GM19397 (cell line): ENCODE measurements at regions not wholly inside any gene's neighbourhood (a gene's known extent, or its start where the extent isn't known, plus 50 kb on each side); places are given as distances from the start of the nearest gene placed in this dataset.
A peak's percentile ranks its signal among the peaks of the same experiment; 100 is the strongest.
"Not testable (repeated sequence)": the region's sequence is repeated elsewhere in the genome, so short reads cannot be mapped to it uniquely, and the experiment has no call there.

Experiments
- ATAC-seq: cut with Tn5 transposase; IDR thresholded peaks from one replicate; pipeline ENCODE4 v1.9.1; 2021; ENCODE audit warnings: mild to moderate bottlenecking, moderate library complexity; ENCODE audit not compliant: unreplicated experiment

DNA sequence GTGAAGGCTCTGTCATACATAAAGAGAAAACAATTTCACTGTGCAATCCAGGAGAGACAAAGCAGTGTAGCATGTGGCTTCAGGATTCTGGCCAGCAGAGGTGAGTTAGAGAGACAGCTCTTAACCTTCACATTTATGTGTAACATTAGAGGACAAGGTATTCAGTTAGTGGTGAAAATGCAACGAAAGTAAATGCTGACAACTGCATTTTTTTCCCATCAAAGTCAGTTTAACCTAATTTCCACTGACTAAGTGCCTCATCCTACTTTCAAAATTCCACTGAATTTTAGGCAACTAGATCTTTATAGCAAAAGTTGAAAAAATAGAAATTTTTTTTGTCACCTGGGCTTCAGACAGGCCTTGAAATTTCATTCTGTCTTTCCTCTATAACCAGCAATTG lies 130.8 kb upstream of the LNX1 start:
- no peak for ATAC-seq

DNA sequence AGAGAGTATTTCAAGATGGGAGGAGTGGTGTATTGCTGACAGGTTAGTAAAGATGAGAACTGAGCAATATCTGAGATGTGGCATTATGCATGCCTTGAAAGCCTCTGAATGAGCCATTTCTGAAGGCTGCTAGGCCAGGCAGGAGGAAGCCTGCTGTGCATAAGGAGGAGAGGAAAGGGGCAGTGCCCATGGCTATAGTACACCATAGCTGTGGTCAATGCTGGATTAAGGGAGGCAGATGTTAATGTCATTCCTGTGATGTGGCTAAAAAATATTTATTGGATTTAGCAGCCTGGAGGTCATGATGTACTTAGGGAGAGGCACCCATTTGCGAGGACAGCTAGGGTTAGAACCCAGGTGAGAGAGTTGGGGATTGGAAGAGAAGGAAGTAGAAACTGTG lies 130.0 kb upstream of the LNX1 start:
- ATAC-seq = no peak

DNA sequence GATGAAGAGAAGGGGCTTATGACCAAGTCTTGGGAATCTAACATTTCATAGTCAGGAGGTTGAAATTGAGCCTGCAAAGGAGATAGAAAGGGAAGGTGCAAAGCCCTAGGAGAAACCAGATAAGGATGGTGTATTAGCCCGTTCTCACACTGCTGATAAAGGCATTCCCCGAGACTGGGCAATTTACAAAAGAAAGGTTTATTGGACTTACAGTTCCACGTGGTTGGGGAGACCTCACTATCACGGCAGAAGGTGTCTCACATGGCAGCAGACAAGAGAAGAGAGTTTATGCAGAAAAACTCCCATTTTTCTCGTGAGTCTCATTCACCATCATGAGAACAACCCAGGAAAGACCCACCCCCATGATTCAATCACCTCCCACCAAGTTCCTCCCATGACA lies 129.5 kb upstream of the LNX1 start:
- no peak for ATAC-seq

DNA sequence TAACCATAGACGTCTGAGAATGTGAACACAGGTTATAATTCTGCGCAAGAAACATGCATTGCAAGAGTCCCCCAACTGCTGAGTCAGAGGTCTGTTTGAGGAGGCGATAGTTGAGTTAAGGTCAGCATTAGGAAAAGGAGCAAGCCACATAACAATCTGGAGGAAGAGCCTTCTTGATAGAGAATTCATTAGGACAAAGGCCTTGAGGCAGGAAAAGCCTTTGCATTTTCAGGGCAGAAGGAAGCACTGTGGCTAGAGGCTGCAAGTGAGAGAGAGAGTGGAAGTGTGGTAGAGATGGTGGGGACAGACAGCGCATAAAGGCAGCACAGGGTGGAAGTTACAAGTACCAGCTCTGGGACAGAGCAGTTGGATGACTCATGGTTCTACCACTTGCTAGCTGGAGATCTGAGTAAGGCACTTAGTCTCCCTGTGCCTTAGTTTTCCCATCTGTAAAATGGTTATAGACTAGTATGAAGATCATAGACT lies 125.8 kb upstream of the LNX1 start:
- ATAC-seq = no peak

DNA sequence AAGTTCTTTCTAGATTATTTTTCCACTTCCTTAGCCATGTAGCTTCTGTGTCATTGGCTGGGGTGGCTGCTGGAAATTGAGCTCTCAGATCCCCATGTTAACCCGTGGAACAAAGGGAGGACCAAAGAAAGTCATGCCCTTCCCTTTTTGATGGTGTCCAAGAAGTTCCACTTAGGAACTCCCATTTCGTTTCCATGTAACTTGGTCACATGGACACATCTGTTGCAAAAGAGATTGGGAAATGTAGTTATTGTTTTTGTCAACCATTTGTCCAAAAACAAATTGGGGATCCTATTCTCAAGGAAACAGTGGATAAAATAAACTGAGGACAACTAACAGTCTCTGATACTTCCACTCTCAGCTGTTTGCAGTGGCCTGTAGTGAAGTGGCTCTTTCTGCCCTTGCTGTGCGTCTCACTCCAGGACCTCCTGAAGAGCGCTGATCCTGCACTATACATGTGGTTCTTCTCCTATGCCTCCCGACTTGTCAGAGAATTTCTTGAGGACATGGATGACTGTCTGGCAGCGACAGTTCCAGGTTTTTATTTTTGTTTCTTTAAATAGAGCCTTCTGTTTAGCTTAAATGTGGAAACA lies 125.3 kb upstream of the LNX1 start:
- ATAC-seq = no peak

DNA sequence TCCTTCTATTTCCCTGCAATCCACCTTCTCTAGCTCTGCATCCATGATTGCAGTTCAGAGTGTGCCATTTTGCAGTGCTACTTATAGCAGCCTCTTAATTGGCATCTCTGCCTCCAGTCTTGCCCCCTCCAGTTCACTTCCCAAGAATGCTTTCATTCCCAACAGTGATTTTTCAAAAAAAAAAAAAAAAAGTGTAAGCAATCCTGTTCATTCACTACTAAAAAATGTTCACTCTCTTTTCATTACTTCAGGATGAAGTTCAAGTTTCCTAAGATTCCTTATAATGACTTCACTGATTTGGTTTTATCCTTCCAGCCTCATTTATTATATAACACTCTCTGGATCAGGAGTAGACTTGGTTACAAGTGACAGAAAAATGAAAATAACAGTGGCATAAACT lies 124.7 kb upstream of the LNX1 start:
- no peak for ATAC-seq

DNA sequence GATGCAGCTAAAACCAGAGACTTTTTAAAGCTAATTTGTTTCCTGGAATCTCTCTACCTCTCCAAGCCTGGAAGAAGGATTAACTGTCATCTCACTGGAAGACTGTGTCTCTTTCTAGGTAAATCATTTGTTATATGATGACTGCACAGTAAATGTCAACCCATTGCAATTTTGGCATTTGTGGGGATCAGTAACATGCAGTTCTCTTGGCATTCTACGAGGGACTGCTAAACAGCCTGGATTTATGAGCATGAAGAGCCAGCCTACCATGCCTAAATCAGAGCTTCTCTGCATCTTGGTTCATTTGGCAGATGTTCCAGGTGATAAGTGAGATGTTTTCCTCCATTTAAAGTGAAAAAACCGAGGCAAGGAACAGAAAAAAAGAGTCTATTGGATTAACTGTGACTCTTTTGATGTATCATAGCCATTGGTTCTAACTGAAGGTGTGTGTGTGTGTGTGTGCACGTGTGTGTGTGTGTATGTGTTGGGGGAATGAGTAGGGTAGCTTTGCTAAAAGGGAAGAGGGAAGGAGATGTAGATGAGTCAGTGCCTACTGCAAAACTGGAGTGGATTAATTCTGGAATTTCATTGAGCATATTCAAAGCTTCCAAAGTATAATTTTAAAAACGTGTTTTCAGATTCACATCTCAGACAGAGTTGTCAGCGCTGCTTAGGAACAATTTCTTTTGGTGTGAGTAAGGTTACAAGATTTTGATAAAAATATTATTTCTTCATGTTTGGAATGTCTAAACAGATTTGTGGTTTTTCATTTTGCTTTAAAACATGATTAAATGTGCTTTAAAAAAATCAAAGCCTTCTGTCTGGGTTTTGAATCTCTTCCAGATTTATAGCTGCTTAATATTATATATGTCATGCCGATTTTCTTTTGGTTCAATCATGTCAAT lies 123.2 kb upstream of the LNX1 start:
- no peak for ATAC-seq

DNA sequence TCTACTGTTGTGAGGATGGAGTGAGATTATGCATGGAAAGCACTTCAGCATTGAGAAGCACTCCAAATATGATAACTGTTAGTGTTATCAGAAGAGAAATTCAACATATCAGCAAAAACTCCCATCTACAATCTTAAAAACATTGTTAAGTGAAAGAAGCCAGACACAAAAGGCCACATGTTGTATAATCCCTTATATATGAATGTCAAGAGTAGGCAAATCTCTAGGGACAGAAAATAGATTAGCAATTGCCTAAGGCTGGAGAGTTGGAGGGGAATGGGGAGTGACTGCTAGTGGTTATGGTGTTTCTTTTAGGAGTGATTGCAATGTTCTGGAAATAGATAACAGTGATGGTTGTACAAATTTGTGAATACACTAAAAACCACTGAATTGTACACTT lies 122.5 kb upstream of the LNX1 start:
- ATAC-seq = no peak

DNA sequence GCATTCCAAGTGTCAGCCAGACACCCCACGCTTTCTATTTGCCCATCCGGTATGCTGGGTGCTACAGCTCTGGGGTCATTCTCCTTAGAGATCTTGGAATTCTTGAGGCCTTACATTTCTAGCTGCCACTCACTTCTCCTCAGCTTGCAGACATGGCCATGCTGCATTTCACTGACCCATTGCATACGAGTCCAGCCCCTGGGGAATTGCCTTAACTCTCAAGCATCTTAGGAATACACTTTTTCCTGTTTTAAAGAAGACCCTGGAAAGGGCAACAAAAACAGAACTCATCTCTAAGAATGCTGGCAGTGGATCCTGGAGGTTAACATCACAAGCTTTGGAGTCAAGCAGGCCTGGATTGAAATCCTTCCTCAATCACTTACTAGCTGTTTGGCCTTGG lies 122.0 kb upstream of the LNX1 start:
- ATAC-seq = no peak

DNA sequence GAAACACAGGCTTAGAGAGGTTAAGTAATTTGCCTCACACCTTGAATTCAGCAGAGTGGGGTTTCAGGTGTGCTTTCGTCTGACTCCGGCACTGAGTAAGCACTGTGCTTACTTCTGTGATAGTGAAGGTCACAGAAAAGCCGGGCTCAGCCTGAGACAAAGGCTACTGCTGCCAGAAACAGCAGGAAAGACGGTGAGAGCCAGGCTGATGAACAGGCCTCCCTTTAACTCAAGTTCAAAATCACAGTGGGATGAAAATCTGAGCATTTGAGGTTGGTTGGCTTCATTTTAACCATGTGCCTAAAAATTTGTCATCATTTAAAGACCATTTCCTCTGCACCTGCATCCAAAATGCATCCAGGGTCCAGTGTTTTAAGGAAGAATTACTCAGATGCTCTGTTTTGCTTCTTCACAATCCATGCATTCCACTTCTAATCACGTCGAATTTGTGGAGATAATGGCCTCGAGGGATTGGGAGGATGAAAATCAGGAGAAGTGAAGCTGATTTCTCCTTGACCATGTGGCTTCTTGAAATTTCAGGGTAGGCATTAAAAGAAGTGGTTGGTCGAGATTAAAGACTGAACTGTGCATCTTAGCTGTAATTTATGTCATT lies 121.2 kb upstream of the LNX1 start:
- no peak for ATAC-seq

DNA sequence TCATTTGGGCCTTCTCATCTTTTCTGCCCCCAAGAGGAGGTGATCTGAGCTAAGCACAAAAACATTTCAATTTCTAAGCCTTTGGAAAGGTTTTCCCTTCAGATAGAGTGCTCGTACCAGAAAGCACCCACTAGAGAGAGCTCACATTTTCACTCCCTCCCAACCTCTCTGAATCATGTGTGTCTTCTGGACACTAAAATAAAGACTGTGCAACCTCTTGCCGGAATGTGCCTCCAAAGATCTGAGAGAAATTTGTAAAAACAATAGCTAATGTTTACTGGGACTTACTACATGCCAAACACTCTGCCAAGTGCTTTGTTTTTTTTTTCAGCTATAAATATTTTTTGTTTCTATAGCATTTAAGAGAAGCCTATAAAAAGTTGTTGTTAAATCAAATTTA lies 120.6 kb upstream of the LNX1 start:
- ATAC-seq = no peak

DNA sequence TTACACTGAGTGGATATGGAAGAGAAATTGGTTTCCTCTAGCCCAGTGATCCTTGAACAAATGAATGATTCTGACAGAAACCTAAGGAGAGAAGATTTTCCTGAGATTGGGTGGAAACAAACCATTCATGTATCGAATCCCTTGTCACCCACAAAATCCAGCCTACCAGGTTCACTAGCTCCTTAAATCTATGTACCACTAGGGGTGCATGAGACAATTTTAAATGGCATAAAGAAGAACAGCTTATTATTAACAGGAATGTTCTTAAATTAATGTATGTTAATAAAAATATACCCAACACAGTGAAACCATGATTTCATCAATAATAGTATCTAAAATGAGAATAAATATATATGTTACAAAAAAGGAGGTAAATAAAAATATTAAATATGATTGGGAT lies 118.4 kb upstream of the LNX1 start:
- ATAC-seq = no peak

DNA sequence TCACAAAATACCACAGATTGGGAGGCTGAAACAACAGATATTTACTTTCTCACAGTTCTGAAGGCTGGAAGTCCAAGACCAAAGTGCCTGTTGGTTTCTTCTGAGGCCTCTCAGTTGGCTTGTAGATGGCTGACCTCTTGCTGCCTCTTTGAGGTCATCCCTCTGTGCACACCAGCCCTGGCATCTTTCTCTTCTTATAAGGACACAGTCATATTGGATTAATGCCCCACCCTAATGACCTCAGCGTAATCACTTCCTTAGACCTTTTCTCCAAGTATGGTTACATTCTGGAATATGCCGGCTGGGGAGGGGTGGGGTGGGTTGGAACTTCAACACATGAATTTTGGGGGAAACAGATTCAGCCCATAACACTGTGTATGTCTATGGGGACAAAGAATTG lies 116.2 kb upstream of the LNX1 start:
- ATAC-seq = no peak

DNA sequence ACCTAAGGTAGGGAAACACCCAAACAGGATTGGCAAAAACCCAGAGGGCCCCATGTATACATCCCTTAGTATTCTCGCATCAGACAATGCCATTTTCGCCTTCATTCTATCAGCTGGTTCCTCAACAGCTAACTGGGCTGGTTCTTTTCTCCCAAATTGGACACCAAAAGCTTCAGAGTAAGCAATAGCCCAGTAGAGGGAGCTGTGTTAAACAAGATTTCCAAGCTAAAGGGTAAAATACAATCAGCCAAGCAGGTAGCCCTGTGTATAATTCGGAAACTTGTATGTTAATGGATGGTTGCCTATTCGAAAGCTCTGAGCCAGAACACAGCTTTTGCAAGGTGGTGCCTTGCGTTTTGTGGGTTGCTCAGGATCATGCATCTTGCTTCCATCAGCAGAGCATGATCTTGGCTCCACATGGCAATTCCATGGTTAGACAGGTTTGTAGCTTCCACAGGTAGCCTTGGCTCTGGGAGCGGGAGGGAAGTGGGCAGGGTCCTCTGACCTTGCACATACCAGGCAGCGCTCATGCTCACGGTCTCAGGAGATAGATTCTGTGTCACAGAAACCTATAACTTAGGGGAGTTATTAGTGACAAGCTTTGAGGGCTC lies 115.2 kb upstream of the LNX1 start:
- ATAC-seq = no peak

DNA sequence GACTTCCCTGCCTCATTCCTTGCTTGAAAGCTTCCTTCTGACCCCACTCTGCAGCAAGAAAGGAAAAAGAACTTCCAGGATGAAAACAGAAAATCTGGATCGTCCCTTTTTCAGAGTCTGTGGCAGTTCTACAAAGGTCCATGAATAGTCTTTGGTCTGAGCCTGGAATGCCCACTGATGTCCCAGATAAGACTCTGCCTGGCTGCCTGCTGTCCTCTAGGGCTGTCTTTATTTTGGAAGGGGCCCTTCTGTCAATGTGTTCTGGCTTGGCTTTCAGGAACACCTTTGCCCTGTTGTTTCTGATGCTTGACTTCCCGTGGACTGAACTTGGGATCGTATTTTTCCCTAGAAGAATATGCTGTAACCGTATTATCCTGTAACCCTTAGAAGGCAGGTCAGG lies 114.7 kb upstream of the LNX1 start:
- no peak for ATAC-seq

DNA sequence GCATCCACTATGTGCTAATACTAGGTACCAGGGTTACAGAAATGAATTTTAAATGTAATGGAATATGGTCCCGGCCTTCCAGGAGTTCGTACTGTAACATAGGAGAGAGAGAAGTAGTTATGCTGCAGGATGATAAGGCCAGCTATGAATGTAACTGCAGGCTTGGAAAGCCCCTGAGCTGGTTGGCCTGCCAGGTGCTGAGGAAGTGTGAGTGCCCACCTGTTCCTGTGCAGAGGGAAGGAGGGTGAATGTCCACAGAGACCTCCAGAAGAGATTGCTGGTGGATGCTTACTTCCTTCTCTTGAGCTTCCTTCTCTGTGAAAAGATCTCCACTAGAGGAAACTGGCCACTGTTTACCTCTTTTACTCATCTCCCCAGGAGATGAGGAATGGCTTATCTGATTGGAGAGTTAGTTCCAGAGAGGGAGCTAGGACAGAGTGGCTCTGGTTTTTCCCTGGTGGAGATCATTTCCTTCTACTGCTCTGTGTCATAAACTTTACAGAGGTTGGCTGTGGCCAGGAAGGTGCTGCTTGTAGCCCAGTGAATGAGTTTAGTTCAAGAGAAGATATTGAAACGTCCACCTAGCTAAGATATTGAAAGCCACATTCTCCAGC lies 114.0 kb upstream of the LNX1 start:
- peak; percentile 24 for ATAC-seq

DNA sequence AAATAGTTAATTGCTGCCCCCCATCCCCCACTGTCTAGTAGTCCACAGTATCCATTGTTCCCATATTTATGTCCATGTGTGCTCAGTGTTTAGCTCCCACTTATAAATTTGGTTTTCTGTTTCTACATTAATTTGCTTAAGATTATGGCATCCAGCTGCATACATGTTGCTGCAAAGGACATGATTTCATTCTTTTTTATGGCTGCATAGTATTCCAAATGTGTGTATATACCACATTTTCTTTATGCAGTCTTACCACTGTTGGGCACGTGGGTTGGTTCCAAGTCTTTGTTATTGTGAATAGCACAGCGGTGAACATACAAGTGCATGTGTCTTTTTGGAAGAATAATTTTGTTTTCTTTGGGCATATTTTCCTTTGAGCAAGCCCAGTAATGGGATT lies 113.0 kb upstream of the LNX1 start:
- ATAC-seq = no peak

DNA sequence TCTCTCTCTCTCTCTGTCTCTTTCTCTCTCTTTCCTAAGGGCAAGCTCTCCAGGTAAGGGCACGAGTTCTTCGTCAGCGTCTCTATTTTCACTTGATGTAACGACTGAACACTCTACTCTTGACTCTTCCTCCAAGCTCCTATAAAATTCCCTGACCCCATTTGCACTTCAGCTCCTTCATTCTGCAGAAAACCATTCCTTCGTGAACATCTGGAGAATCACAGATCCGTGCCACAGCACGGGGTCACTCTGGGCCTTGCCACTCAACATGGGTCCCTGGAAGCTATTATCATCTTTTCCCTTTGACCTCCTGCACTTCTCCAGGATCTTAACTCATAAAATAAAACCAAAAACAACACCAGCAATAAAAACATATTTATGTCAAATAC lies 112.0 kb upstream of the LNX1 start:
- no peak for ATAC-seq

DNA sequence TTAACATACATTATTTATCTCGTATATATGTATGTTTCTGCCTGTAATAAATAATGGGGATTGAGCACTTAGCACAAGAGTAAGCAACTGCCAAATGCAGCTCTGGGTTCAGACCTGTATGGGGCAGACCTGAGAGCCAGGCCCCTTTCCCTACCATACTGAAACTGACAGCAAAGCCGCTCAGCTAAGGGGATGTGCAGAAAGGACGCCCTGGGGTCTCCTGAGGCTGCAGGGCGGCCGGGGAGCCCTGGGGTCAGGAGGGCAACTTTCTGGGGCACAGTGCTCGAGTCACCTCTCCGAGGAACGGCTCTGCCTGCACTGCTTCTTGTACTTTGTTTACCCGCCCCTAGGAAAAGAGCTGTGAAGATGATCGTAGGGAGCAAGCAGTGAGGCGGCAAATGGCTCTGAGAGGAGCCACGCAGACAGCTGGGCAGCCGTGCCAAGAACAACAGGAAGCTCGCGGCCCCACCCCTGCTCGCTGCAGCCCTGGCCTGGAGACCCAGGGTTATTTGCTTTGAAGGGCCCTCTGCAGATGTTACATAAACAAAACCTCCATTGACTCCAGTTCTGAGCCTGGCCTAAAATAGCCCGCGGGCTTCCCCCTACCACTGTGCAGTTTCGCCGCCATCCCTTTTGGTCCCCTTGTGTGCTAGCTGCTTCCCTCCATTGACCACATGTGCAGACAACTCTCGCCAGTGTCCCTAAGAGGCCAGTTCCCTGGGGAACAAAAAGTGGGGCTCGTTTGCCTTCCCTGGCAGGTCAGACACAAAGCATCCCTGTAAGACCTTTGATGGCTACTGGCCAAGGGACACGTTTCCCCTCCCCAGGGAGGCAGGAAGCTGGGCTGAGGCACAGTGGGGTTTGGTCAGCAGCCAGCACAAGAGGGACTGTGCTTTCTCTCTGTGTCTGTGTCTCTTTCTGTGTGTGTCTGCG lies 111.3 kb upstream of the LNX1 start:
- peak; percentile 77 for ATAC-seq

DNA sequence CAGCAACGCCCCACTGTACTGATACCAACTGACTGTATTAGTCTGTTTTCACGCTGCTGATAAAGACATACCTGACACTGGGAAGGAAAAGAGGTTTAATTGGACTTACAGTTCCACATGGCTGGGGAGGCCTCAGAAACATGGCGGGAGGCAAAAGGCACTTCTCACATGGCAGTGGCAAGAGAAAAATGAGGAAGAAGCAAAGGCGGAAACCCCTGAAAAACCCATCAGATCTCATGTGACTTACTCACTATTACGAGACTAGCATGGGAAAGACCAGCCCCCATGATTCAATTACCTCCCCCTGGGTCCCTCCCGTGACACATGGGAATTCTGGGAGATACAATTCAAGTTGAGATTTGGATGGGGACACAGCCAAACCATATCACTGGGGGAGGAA lies 110.0 kb upstream of the LNX1 start:
- not testable (repeated sequence) for ATAC-seq
